Femur (tissue), 1 donor: ENCODE measurements at regions not wholly inside any gene's neighbourhood (a gene's known extent, or its start where the extent isn't known, plus 50 kb on each side); places are given as distances from the start of the nearest gene placed in this dataset.
"Not testable (repeated sequence)": the region's sequence is repeated elsewhere in the genome, so short reads cannot be mapped to it uniquely, and the experiment has no call there.

Experiments
- DNase-seq: peaks from one replicate; pipeline ENCODE4 v3.0.0-alpha.2; 2017

- no peak for DNase-seq
These were observed 334.3 kb upstream of the SYT1 start for GRCh38 chr12:78530100-78530765.

- no peak for DNase-seq
These were observed 332.6 kb upstream of the SYT1 start for GRCh38 chr12:78531831-78532458.

GRCh38 chr12:78534311-78534710 lies 330.3 kb upstream of the SYT1 start:
- no peak for DNase-seq

GRCh38 chr12:78540606-78541336 lies 323.8 kb upstream of the SYT1 start:
- DNase-seq: no peak

- no peak for DNase-seq
These were observed 313.7 kb upstream of the SYT1 start for GRCh38 chr12:78550831-78551230.

GRCh38 chr12:78555802-78556201 lies 308.8 kb upstream of the SYT1 start:
- no peak for DNase-seq

GRCh38 chr12:78556651-78557050 lies 307.9 kb upstream of the SYT1 start:
- no peak for DNase-seq

- DNase-seq: no peak
These were observed 305.2 kb upstream of the SYT1 start for GRCh38 chr12:78559416-78559815.

GRCh38 chr12:78559886-78560285 lies 304.7 kb upstream of the SYT1 start:
- no peak for DNase-seq

GRCh38 chr12:78560633-78561032 lies 303.9 kb upstream of the SYT1 start:
- no peak for DNase-seq

- DNase-seq: no peak
These were observed 302.0 kb upstream of the SYT1 start for GRCh38 chr12:78562368-78563205.

- DNase-seq: no peak
These were observed 300.7 kb upstream of the SYT1 start for GRCh38 chr12:78563826-78564225.

- DNase-seq: no peak
These were observed 298.1 kb upstream of the SYT1 start for GRCh38 chr12:78566456-78566855.

- no peak for DNase-seq
These were observed 296.1 kb upstream of the SYT1 start for GRCh38 chr12:78568321-78569020.

- no peak for DNase-seq
These were observed 292.6 kb upstream of the SYT1 start for GRCh38 chr12:78571953-78572352.

- DNase-seq: not testable (repeated sequence)
These were observed 289.4 kb upstream of the SYT1 start for GRCh38 chr12:78575208-78575607.

GRCh38 chr12:78579846-78580245 lies 284.7 kb upstream of the SYT1 start:
- DNase-seq: no peak

GRCh38 chr12:78580296-78580695 lies 284.3 kb upstream of the SYT1 start:
- no peak for DNase-seq

- no peak for DNase-seq
These were observed 279.9 kb upstream of the SYT1 start for GRCh38 chr12:78584695-78585094.

GRCh38 chr12:78585132-78585531 lies 279.4 kb upstream of the SYT1 start:
- DNase-seq: no peak

GRCh38 chr12:78586790-78587189 lies 277.8 kb upstream of the SYT1 start:
- no peak for DNase-seq

GRCh38 chr12:78599366-78599765 lies 265.2 kb upstream of the SYT1 start:
- no peak for DNase-seq

- DNase-seq: no peak
These were observed 264.0 kb upstream of the SYT1 start for GRCh38 chr12:78600541-78600940.
